ENCODE measurements at regions not wholly inside any gene's neighbourhood (a gene's known extent, or its start where the extent isn't known, plus 50 kb on each side); places are given as distances from the start of the nearest gene placed in this dataset.

DNA sequence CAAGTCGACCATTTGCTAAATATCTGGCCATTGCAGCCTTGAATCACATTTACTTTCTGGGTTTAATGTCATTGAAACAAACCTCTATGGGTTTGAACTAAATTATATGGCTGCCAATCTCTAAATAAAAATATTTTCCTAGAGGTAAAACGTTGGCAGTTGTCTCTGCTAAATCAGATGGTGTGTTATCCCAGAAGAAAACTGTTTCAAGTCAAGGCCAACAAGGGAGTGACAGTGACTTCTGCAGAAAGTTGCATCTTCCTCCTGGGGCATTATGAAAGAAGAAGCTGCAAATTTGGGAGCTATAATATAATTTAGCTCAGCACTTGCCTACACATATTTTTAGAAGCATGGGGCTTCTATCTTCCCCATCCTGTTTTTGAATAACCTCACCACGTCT lies 116.2 kb downstream of the TTC8 start:
- TF ChIP-seq, protein P1, sequence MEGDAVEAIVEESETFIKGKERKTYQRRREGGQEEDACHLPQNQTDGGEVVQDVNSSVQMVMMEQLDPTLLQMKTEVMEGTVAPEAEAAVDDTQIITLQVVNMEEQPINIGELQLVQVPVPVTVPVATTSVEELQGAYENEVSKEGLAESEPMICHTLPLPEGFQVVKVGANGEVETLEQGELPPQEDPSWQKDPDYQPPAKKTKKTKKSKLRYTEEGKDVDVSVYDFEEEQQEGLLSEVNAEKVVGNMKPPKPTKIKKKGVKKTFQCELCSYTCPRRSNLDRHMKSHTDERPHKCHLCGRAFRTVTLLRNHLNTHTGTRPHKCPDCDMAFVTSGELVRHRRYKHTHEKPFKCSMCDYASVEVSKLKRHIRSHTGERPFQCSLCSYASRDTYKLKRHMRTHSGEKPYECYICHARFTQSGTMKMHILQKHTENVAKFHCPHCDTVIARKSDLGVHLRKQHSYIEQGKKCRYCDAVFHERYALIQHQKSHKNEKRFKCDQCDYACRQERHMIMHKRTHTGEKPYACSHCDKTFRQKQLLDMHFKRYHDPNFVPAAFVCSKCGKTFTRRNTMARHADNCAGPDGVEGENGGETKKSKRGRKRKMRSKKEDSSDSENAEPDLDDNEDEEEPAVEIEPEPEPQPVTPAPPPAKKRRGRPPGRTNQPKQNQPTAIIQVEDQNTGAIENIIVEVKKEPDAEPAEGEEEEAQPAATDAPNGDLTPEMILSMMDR (IDR thresholded peaks at IDR 0.05 in 8 of 11, conservative IDR thresholded peaks at IDR 0.05 in 3 of 11): no peak
- no peak for TF ChIP-seq POLR2A (IDR thresholded peaks at IDR 0.05)
